Psoas muscle (tissue), 7 donors: ENCODE measurements at regions not wholly inside any gene's neighbourhood (a gene's known extent, or its start where the extent isn't known, plus 50 kb on each side); places are given as distances from the start of the nearest gene placed in this dataset.
A peak's percentile ranks its signal among the peaks of the same experiment; 100 is the strongest.
"Not testable (repeated sequence)": the region's sequence is repeated elsewhere in the genome, so short reads cannot be mapped to it uniquely, and the experiment has no call there.

Experiments used
- ATAC-seq, 4 donors: fragments of 200-7000 bp; cut with Tn5 transposase; one replicate each; pipeline ENCODE4 v1.9.1; 2020; ENCODE audit warnings: moderate library complexity in 3 of 4, mild to moderate bottlenecking in 2 of 4
- DNase-seq, 2 donors: peaks; one replicate each; pipeline ENCODE4 v3.0.0-alpha.2; 2020
- H3K27ac ChIP-seq: fragments of 200-600 bp; one replicate; pipeline ENCODE4 v1.8.0; 2022
- H3K27me3 ChIP-seq, 3 donors: fragments of 200-600 bp in 1 of 3; one replicate each; pipeline versions ENCODE4 v1.6.1 to v1.8.0; 2013 to 2022; ENCODE audit warnings: low read length in 2 of 3, mild to moderate bottlenecking in 2 of 3, moderate library complexity in 1 of 3; ENCODE audit not compliant: insufficient read depth in 3 of 3
- H3K36me3 ChIP-seq, 2 donors: fragments of 200-600 bp in 1 of 2; one replicate each; pipeline versions ENCODE4 v1.6.1 to v1.8.0; 2013 to 2022; ENCODE audit warnings: low read depth in 1 of 2, mild to moderate bottlenecking in 1 of 2, moderate library complexity in 1 of 2; ENCODE audit not compliant: insufficient read depth in 1 of 2
- H3K4me1 ChIP-seq: fragments of 200-600 bp; one replicate; pipeline ENCODE4 v1.8.0; 2022
- H3K4me3 ChIP-seq: fragments of 200-600 bp; one replicate; pipeline ENCODE4 v1.8.0; 2022; ENCODE audit warnings: mild to moderate bottlenecking
- H3K9me3 ChIP-seq: fragments of 200-600 bp; one replicate; pipeline ENCODE4 v1.8.0; 2022
- WGBS, 3 donors: extraction: QIAGEN DNeasy Blood & Tissue Kit; methylation state at CpG; one replicate each; pipeline versions ENCODE4 v1.1.6 to v1.1.7; 2013; 5-methylcytosine and 5-hydroxymethylcytosine counted together
- intact Hi-C, 2 donors: fragments of 100-400 bp; cut with DNase I; formaldehyde crosslinking; loops; one replicate each; pipeline versions ENCODE4 v1.11.0 to v1.14.2; 2022
- donor health status: healthy with polysubstance abuse.
- donor health status: DM: no; HTN: no; CAD: no; lungs with moderate emphysema.
- donor health status: Bipolar disorder and iron deficiency.
- donor health status: healthy.
- donor health status: DM: yes; HTN: yes; CAD: no.
- donor health status: DM: no; HTN: no; CAD: no.
- donor health status: DM: yes; HTN: yes; CAD: no.

DNA sequence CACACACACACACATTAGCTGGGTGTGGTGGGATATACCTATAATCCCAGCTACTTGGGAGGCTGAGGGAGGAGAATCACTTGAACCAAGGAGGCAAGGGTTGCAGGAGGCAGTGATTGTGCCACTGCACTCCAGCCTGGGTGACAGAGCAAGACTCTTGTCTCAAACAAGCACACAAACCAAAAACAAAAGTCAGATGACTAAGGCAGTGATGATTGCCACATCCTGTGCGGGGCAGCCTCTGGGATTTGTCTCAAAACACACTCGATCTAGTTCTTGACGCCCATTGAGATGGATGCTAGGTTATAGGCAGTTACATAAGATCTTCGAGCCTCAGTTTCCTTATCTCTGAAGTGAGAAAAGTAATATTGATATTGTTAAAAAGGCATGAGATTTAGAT is 57.8 kb upstream of the NBPF8 start:
- H3K4me1 ChIP-seq, intact Hi-C loops, H3K27me3 ChIP-seq, H3K4me3 ChIP-seq, H3K36me3 ChIP-seq, ATAC-seq, H3K9me3 ChIP-seq, H3K27ac ChIP-seq: not testable (repeated sequence)
- 68 to 88% (median 82%) methylated on average over 3 of the region's 4 CpGs for WGBS, 3 donors
- DNase-seq: peak; percentile 19 to 55

DNA sequence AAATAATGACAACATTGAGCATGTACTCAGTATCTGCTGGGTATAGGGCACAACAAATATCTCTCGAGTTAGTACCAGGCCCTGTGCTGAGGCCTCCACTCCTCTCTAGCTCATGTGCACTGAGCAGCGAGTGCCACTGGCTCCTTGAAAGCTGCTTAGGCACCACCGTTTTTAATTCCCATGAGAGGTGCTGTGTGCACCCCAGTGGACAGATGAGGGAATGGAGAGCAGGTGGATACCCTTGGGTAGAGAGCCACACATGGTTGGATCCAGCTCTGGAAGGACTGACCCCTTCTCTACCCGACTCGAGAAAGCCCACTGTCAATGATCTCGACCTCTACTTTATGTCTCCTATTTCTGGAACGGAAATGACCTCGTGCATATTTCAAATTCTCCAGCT is 58.7 kb upstream of the NBPF8 start:
- peak overlapping the region; percentile 41 for H3K27ac ChIP-seq
- H3K4me1 ChIP-seq, H3K27me3 ChIP-seq, intact Hi-C loops, DNase-seq, H3K36me3 ChIP-seq, ATAC-seq, H3K4me3 ChIP-seq, H3K9me3 ChIP-seq: not testable (repeated sequence)
- 18 to 48% (median 31%) methylated on average over 4 to 5 of the region's 8 CpGs for WGBS, 3 donors

DNA sequence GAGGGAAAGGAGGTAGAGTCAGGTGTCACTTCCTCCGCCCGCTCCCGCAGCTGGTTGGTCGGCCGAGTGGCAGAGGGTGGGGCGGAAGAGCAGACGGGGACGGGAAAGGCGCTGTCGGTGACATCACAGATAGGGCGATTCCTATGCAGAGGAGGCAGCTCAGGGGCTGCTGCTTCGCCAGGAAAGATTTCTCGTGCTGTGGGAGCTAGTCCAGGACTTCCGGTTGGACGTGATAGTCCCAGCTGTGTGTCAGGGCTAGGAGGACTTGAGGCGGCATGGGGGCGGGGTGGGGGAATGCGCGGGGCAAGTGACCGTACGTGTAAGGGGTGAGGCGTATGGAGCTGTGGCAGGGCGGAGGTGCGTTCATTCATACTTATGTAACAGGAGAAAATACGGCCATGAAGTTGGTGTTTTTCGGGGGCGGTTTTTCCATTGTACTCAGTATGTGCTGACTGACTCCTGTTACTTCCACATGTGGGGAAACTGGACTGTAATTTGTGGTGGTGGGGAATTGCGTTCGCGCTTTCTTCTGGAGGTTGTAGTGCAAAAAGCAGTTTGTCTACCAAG is 60.1 kb upstream of the NBPF8 start:
- H3K4me1 ChIP-seq, intact Hi-C loops, H3K9me3 ChIP-seq, H3K36me3 ChIP-seq, H3K27me3 ChIP-seq: not testable (repeated sequence)
- peak overlapping the region; percentile 36 for H3K4me3 ChIP-seq
- ATAC-seq (peak; percentile 97 to 99 (median 99)), DNase-seq (peak; percentile 59 to 79)
- WGBS, 3 donors: 5 to 8% (median 8%) methylated on average over 8 to 19 of the region's 30 CpGs
- peak overlapping the region; percentile 61 for H3K27ac ChIP-seq

DNA sequence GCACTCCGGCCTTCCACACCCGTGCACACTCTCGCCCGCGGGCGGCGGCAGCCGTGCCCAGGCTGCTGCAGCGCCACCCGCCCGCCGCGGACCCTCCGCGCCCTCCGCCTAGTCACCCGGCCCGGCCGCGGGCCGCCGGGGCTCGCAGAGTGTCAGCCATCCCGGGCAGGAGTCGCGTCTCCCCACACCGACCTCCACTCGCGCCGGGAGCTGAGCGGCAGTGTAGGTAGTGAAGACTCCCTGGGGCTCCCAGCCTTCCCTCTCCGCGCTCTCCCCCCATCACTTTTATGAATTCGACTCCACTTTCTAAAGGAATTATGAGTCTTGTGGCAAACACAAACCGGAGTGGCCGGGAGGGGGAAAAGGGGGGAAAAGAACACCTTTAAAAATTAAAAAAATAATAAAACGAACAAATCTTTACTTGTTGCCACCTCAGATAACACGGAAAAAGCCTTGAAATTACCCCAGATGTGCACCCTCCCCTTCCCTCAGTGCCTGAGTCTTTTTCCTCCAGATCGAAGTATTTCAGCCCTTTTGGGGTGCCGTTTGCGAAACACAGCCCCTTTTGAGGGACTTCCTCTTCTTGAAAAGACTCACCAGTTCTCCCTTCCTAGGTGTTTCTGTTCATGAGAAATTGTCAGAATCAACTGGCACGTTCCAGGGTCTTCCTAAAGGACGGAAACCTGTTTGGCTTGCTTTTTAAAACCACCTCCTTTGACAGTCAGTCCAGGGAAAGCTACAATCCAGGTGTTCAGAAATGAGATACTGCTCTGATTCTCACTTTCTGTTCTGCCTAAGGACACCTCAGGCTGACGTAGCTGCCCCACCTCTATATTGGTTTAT is 72.4 kb upstream of the NBPF8 start:
- Histone ChIP-seq H3K4me3 (peak overlapping the region; percentile 18), H3K27ac (peak overlapping the region; percentile 50)
- H3K9me3 ChIP-seq, ATAC-seq, H3K27me3 ChIP-seq, H3K36me3 ChIP-seq, intact Hi-C loops, H3K4me1 ChIP-seq: not testable (repeated sequence)
- 11 to 18% (median 16%) methylated on average over 15 to 23 of the region's 44 CpGs for WGBS, 3 donors
- peak; percentile 21 to 44 for DNase-seq

DNA sequence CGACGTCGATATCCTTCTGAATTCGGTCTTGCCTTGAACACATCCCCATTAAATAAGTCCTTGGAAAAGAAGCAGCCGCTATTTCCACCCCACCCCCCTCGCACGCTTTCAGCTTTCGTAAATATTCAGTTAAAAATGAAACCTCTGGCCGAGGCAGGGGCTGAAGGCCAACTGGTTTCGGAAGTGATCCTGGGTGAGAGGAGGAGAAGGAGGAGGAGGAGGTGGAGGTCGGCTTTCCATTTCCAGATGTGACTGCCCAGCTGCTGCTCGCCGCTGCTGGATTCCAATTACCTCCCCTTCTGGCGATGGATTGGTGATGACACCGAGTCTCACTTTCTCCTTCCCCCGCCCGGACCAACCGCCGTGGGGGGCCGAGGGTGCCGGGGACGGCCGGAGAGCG is 73.1 kb upstream of the NBPF8 start:
- H3K9me3 ChIP-seq, H3K27me3 ChIP-seq, H3K27ac ChIP-seq, H3K4me1 ChIP-seq, H3K36me3 ChIP-seq, intact Hi-C loops: not testable (repeated sequence)
- ATAC-seq (peak in 3 of 4 donors; percentile 50 to 66 (median 53)), DNase-seq (peak; percentile 13 to 62)
- WGBS, 3 donors: 0% methylated on average over 4 to 15 of the region's 24 CpGs
- H3K4me3 ChIP-seq: peak overlapping the region; percentile 44

DNA sequence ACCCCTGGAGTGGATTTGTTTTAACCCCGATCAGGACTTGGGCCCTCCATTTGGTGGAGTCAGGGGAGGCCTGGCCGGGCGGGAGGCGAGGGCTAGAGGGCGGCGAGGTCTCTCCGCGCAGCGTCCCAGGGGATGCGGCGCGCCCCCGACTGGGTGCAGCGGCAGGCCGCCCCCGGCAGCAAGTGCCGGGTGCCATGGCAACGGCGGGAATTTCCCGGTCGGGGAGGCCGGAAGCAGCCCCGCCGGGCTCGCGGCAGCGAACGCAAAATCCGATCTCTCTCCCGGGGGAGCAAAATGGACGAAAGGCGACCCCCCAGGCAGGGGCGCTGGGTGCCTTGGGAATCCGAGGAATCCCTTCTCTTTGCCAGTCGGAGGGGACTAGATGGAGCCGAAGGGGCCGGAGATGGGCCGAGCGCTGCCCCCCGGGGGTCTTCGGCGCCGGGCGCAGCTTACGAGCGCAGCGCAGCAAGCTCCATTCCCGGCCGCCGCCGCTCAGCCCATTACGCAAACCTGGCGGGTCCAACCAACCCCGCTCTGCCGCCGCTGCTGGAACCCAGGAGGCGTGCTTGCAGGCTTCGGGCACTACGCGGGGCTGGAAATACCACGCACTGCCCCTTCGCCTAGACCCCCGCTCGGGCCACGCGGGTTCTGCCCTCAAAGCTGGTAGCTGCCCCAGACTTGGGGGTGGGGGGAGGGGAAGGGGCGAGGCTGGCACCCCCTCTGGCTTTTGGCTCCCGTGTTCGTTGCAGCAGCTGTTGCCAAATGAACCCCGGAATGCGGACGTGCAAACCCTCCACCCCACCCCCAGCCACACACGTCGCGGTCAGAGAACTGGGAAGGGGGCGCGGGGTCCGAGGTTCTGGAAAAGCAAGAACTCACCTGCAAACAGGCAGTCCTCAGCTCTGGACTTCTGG is 73.7 kb upstream of the NBPF8 start:
- H3K4me1 ChIP-seq, ATAC-seq, H3K27me3 ChIP-seq, intact Hi-C loops, H3K9me3 ChIP-seq, H3K36me3 ChIP-seq: not testable (repeated sequence)
- 0 to 2% (median 0%) methylated on average over 22 to 37 of the region's 78 CpGs for WGBS, 3 donors
- Histone ChIP-seq H3K27ac (peak overlapping the region; percentile 68), H3K4me3 (peak overlapping the region; percentile 64)
- DNase-seq: peak; percentile 27 to 62

DNA sequence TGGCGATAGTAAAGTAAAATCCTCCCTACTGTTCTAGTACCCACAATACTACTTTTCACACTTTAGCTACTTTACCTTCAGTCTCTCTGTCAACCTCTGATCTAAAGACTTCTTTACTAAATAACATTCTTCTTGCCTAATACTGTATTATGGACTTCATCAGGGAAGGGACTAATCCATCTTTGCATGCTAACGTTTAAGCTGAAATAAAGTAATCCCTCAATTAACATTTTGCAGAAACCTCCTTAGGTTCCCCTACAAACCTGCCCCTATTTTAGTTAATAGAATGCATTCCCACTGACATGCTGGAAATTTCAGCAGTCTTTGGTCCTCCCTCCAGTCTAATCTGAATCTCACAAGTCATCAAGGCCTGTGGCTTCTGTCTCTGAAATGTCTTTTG is 99.1 kb upstream of the NBPF8 start:
- DNase-seq, H3K36me3 ChIP-seq, H3K4me3 ChIP-seq, intact Hi-C loops, H3K9me3 ChIP-seq, H3K27me3 ChIP-seq, H3K4me1 ChIP-seq, ATAC-seq, H3K27ac ChIP-seq: not testable (repeated sequence)
- WGBS, 3 donors: no CpG with 5 or more reads among the region's 2 CpGs

DNA sequence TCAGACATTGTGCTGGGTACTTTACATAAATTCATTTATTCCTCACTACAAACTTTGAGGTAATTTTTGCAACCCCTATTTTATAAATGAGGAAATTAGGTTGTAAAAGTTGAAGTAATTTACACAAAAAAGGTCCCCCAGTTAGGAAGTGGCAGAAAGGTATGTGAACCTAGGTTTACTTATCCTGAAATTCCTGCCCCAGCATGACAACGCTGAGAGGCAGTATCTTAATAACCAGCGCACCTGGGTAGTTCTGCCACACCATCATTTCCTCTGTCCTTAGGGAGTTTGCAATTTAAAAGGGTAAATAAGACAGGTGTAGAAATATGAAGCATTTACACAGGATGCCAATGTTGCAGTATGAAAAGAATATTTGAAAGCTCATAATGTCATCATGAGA is 102.9 kb upstream of the NBPF8 start:
- DNase-seq, intact Hi-C loops, H3K27me3 ChIP-seq, ATAC-seq, H3K9me3 ChIP-seq, H3K4me1 ChIP-seq, H3K27ac ChIP-seq, H3K36me3 ChIP-seq, H3K4me3 ChIP-seq: not testable (repeated sequence)
- no CpG with 5 or more reads among the region's 2 CpGs for WGBS, 3 donors

DNA sequence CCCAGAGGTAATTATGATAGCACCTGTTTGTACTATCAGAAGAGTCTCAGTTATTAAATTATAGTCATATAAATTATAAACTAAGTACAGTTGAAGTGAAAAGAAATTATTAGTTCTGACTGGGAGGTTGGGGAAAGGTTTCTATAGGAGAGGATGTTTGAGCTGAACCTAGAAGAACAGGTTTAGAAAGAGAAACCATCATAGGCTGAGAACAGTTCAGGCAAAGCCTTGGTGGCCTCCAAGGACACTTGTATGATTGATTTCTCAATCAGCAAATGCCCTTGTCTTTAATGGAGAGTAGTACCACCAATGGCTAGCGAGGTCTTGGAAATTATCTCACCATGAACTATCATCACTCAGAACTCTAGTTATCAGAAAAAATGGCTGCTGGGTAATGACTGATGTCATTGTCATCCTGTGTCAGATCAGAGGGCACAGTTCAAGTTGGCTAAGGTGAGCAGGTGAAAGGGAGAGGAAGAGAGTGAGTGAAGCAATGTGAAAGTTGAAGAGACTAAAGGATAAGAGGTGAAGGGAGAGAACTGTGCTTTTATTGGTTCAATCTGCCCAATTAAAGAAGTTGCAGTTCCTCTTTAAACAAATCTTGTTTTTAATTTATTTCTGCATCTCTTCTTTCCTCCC is 105.8 kb upstream of the NBPF8 start:
- no CpG with 5 or more reads among the region's 1 CpG for WGBS, 3 donors
- intact Hi-C loops, DNase-seq, H3K4me3 ChIP-seq, ATAC-seq, H3K9me3 ChIP-seq, H3K4me1 ChIP-seq, H3K27me3 ChIP-seq, H3K27ac ChIP-seq, H3K36me3 ChIP-seq: not testable (repeated sequence)

DNA sequence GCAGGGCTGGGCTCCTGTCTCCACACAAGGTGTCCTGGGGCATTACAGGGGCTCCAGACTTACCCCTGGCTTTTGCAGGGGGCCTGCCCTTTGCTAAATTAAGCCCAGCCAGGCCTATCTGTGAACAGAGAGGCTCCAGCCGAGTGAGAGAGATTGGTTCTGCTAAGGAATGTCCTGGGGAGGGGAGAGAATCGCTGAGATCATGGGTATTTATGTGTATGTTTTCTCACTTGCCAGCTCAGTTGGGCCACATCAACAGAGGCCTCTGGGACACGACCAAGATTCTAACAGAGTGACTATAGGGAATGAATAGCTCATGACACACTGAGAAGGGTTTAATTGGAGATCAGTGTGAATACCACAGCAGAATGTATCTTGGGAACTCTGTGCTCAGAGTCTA is 109.8 kb upstream of the NBPF8 start:
- intact Hi-C loops: not testable (repeated sequence)
- WGBS, 3 donors: no CpG with 5 or more reads among the region's 3 CpGs

More for the DNA sequence above, 109.8 kb upstream of the NBPF8 start:
- not testable (repeated sequence) for H3K9me3 ChIP-seq, H3K36me3 ChIP-seq, H3K4me3 ChIP-seq, H3K27me3 ChIP-seq, H3K4me1 ChIP-seq, H3K27ac ChIP-seq, DNase-seq
- ATAC-seq: peak; percentile 84 to 92 (median 88)
